ENCODE measurements at regions not wholly inside any gene's neighbourhood (a gene's known extent, or its start where the extent isn't known, plus 50 kb on each side); places are given as distances from the start of the nearest gene placed in this dataset.

- TF ChIP-seq CTCF (IDR thresholded peaks at IDR 0.05): no peak
- TF ChIP-seq POLR2A (IDR thresholded peaks at IDR 0.05): no peak
- intact Hi-C loops (cut with DNase I): no loop called here
- WGBS, 4 donors: 50 to 81% (median 64%) methylated on average over 4 of the region's 4 CpGs
- no peak for DNase-seq
- no peak for ATAC-seq
- no peaks in the 10 kb centered on the region for H3K4me1 ChIP-seq
- no peaks in the 10 kb centered on the region for H3K36me3 ChIP-seq
- no peaks in the 10 kb centered on the region for H3K9me3 ChIP-seq
- H3K27me3 ChIP-seq: no peaks in the 10 kb centered on the region
- no peak overlapping the region for H3K4me3 ChIP-seq
- no peak overlapping the region for H3K27ac ChIP-seq
Observed at GRCh38 chr4:147423229-147423628, 57.7 kb upstream of the EDNRA start.

GRCh38 chr4:147425019-147425418, 55.9 kb upstream of the EDNRA start:
- no peak overlapping the region for H3K4me3 ChIP-seq
- no peaks in the 10 kb centered on the region for H3K9me3 ChIP-seq
- H3K27me3 ChIP-seq: no peaks in the 10 kb centered on the region
- DNase-seq (no peak), ATAC-seq (no peak)
- H3K27ac ChIP-seq: no peak overlapping the region
- no peak for TF ChIP-seq POLR2A (IDR thresholded peaks at IDR 0.05)
- no peak for TF ChIP-seq CTCF (IDR thresholded peaks at IDR 0.05)
- 91 to 96% (median 92%) methylated on average over 1 of the region's 1 CpG for WGBS, 4 donors
- no peaks in the 10 kb centered on the region for H3K4me1 ChIP-seq
- H3K36me3 ChIP-seq: no peaks in the 10 kb centered on the region
- intact Hi-C loops (cut with DNase I): no loop called here

- WGBS, 4 donors: 89 to 90% (median 90%) methylated on average over 4 of the region's 4 CpGs
- no peak overlapping the region for H3K4me3 ChIP-seq
- intact Hi-C loops (cut with DNase I): no loop called here
- H3K4me1 ChIP-seq: no peaks in the 10 kb centered on the region
- DNase-seq (no peak), ATAC-seq (no peak)
- TF ChIP-seq CTCF (IDR thresholded peaks at IDR 0.05): no peak
- TF ChIP-seq POLR2A (IDR thresholded peaks at IDR 0.05): no peak
- H3K36me3 ChIP-seq: no peaks in the 10 kb centered on the region
- no peaks in the 10 kb centered on the region for H3K27me3 ChIP-seq
- peaks cover 0 to 17% (median 9%) of the 10 kb centered on the region in 12 donors for H3K9me3 ChIP-seq
- no peak overlapping the region for H3K27ac ChIP-seq
Observed at GRCh38 chr4:147428583-147428982, 52.3 kb upstream of the EDNRA start.

GRCh38 chr4:147430111-147430510, 50.8 kb upstream of the EDNRA start:
- WGBS, 4 donors: 55 to 65% (median 61%) methylated on average over 2 of the region's 2 CpGs
- H3K36me3 ChIP-seq: no peaks in the 10 kb centered on the region
- H3K4me3 ChIP-seq: no peak overlapping the region
- DNase-seq (no peak), ATAC-seq (no peak)
- H3K4me1 ChIP-seq: no peaks in the 10 kb centered on the region
- H3K9me3 ChIP-seq: peaks cover 0 to 17% (median 9%) of the 10 kb centered on the region in 12 donors
- H3K27ac ChIP-seq: no peak overlapping the region
- no peaks in the 10 kb centered on the region for H3K27me3 ChIP-seq
- TF ChIP-seq POLR2A (IDR thresholded peaks at IDR 0.05): no peak
- no peak for TF ChIP-seq CTCF (IDR thresholded peaks at IDR 0.05)
- intact Hi-C loops (cut with DNase I): no loop called here

MicroRNAs encoded in the stretch of these regions (microRNA counts, 767-probe panel; counts per million panel counts)
- microRNA hsa-miR-548g-3p: 0 to 71.6 counts per million in 2 donors

Small RNAs in the stretch of these regions (microRNA-seq; reads per million reads assigned to microRNA genes)
- gene MIR548G: 0 reads per million in 4 donors
